Panc1 (cell line): ENCODE measurements at regions not wholly inside any gene's neighbourhood (a gene's known extent, or its start where the extent isn't known, plus 50 kb on each side); places are given as distances from the start of the nearest gene placed in this dataset.

Experiments used
- ATAC-seq: fragments of 200-7000 bp; cut with Tn5 transposase; 2 replicates; pipeline ENCODE4 v1.9.1; 2020; ENCODE audit warnings: mild to moderate bottlenecking, moderate library complexity
- BruUV-seq: library from RNA; stranded (reverse); fragments of 400-500 nt; replicated peaks from 2 replicates; lab custom pipeline; 2021; lab: Mats Ljungman, UMichigan
- CTCF ChIA-PET: fragments of 300-600 bp; sonication (Branson Sonifier 250); formaldehyde crosslinking; loops from one replicate; lab custom pipeline; 2022; ENCODE audit warnings: antibody characterized with exemption; lab: Charles Lee
- POLR2A ChIA-PET: fragments of 300-600 bp; sonication (Branson Sonifier 250); formaldehyde crosslinking; loops from one replicate; lab custom pipeline; 2022; ENCODE audit warnings: antibody characterized with exemption; lab: Charles Lee
- DNase-seq: peaks from one replicate; pipeline ENCODE4 v3.0.0-alpha.2; 2010; ENCODE audit warnings: low read depth, low spot score
- H3K27ac ChIP-seq: 2 replicates; pipeline ENCODE4 v1.5.1; 2011; ENCODE audit warnings: mild to moderate bottlenecking, low read length, inconsistent platforms
- H3K27me3 ChIP-seq: fragments of 200-500 bp; sonication (Bioruptor generic); 2 replicates; pipeline ENCODE4 v1.6.0; 2014; ENCODE audit warnings: low read length, inconsistent platforms; ENCODE audit not compliant: control insufficient read depth, insufficient read depth
- H3K36me3 ChIP-seq: fragments of 200-500 bp; sonication (Bioruptor generic); 2 replicates; pipeline ENCODE4 v1.5.1; 2014; ENCODE audit warnings: inconsistent platforms, mild to moderate bottlenecking, low read length, moderate library complexity; ENCODE audit not compliant: control insufficient read depth, insufficient read depth
- H3K4me1 ChIP-seq: 2 replicates; pipeline ENCODE4 v1.5.1; 2011; ENCODE audit warnings: inconsistent platforms, mild to moderate bottlenecking, low read length, moderate library complexity; ENCODE audit not compliant: control insufficient read depth, insufficient read depth
- H3K4me3 ChIP-seq, 2 experiments: 2 replicates each; pipeline ENCODE4 v1.5.1; 2011 to 2012; ENCODE audit warnings: low read depth in 2 of 2, low read length in 2 of 2, mild to moderate bottlenecking in 2 of 2, inconsistent platforms in 1 of 2, moderate library complexity in 1 of 2
- H3K9me3 ChIP-seq: fragments of 200-500 bp; sonication (Bioruptor generic); 2 replicates; pipeline ENCODE4 v1.5.1; 2014; ENCODE audit warnings: low read depth, mild to moderate bottlenecking, inconsistent platforms, low read length, moderate library complexity; ENCODE audit not compliant: control insufficient read depth, insufficient read depth
- POLR2AphosphoS5 ChIP-seq: IDR thresholded peaks from 2 replicates; pipeline ENCODE4 v1.6.1; 2012; ENCODE audit warnings: mild to moderate bottlenecking, low read depth, low read length, moderate library complexity
- SIN3A ChIP-seq: IDR thresholded peaks from 2 replicates; pipeline ENCODE4 v1.6.1; 2012; ENCODE audit warnings: low read depth, mild to moderate bottlenecking, low read length, moderate library complexity, borderline replicate concordance; ENCODE audit not compliant: insufficient read depth
- TCF7L2 ChIP-seq: IDR thresholded peaks from 2 replicates; pipeline ENCODE4 v1.6.1; 2011; ENCODE audit warnings: mild to moderate bottlenecking, low read depth, low read length, inconsistent platforms
- in situ Hi-C: cut with HindIII; loops from 2 replicates; pipeline ENCODE4 v1.10.0; 2016; ENCODE audit warnings: low sequenced_read_pairs, low pct_unique_long_range_greater_than_20kb
- intact Hi-C: fragments of 100-400 bp; cut with micrococcal nuclease; formaldehyde crosslinking; loops from one replicate; pipeline ENCODE4 v1.10.0; 2022; ENCODE audit not compliant: unreplicated experiment
- TF ChIP-seq, protein P1 (sequence below): fragments of 450-650 bp; IDR thresholded peaks from 2 replicates; pipeline ENCODE4 v1.5.1; 2017; ENCODE audit warnings: mild to moderate bottlenecking
- TF ChIP-seq, protein P2 (sequence below), 2 experiments: IDR thresholded peaks; 2 replicates each; pipeline ENCODE4 v1.6.1; 2011 to 2012; ENCODE audit warnings: low read depth in 2 of 2, control low read depth in 1 of 2, low read length in 1 of 2, mild to moderate bottlenecking in 1 of 2, moderate library complexity in 1 of 2; ENCODE audit not compliant: insufficient read depth in 1 of 2

DNA sequence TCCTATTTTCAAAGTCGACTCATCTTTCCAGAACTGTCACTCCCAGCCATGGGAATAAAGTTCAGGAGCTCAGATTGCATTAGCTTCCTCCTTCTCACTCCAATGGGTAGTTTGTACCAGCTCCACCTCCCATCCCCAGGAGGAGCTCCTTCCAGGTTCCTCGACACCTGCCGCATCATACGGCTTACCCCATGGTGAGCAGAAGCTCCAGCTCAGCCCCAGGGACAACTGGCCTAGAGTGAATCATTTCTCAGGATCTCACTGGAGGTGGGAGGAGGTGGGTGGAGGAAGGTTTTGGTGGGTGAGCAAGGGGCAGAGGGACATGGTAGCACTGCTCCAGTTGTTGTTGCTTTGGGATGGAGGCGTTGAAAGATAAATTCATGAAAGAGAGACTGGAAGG is 196.3 kb upstream of the PKDCC start:
- no peak for DNase-seq
- ATAC-seq = no peak
- in situ Hi-C loops (no loop called here), intact Hi-C loops (loop anchor here (10.0 kb wide), 1 partner anchor 383 kb away; no protein-coding TSS in a partner anchor)
- ChIA-PET CTCF (no interaction called here), POLR2A (no interaction called here)
- H3K27ac ChIP-seq = no peak overlapping the region
- no peaks in the 10 kb centered on the region; the same call in 1 of the 2 replicates for H3K27me3 ChIP-seq
- H3K4me3 ChIP-seq = no peak overlapping the region
- H3K4me1 ChIP-seq = no peaks in the 10 kb centered on the region
- no peaks in the 10 kb centered on the region for H3K9me3 ChIP-seq
- no TSS peak for BruUV-seq
- no peaks in the 10 kb centered on the region for H3K36me3 ChIP-seq
- TF ChIP-seq TCF7L2 (no peak), POLR2AphosphoS5 (no peak), SIN3A (no peak)
- TF ChIP-seq, protein P1, sequence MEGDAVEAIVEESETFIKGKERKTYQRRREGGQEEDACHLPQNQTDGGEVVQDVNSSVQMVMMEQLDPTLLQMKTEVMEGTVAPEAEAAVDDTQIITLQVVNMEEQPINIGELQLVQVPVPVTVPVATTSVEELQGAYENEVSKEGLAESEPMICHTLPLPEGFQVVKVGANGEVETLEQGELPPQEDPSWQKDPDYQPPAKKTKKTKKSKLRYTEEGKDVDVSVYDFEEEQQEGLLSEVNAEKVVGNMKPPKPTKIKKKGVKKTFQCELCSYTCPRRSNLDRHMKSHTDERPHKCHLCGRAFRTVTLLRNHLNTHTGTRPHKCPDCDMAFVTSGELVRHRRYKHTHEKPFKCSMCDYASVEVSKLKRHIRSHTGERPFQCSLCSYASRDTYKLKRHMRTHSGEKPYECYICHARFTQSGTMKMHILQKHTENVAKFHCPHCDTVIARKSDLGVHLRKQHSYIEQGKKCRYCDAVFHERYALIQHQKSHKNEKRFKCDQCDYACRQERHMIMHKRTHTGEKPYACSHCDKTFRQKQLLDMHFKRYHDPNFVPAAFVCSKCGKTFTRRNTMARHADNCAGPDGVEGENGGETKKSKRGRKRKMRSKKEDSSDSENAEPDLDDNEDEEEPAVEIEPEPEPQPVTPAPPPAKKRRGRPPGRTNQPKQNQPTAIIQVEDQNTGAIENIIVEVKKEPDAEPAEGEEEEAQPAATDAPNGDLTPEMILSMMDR = no peak
- TF ChIP-seq, protein P2, sequence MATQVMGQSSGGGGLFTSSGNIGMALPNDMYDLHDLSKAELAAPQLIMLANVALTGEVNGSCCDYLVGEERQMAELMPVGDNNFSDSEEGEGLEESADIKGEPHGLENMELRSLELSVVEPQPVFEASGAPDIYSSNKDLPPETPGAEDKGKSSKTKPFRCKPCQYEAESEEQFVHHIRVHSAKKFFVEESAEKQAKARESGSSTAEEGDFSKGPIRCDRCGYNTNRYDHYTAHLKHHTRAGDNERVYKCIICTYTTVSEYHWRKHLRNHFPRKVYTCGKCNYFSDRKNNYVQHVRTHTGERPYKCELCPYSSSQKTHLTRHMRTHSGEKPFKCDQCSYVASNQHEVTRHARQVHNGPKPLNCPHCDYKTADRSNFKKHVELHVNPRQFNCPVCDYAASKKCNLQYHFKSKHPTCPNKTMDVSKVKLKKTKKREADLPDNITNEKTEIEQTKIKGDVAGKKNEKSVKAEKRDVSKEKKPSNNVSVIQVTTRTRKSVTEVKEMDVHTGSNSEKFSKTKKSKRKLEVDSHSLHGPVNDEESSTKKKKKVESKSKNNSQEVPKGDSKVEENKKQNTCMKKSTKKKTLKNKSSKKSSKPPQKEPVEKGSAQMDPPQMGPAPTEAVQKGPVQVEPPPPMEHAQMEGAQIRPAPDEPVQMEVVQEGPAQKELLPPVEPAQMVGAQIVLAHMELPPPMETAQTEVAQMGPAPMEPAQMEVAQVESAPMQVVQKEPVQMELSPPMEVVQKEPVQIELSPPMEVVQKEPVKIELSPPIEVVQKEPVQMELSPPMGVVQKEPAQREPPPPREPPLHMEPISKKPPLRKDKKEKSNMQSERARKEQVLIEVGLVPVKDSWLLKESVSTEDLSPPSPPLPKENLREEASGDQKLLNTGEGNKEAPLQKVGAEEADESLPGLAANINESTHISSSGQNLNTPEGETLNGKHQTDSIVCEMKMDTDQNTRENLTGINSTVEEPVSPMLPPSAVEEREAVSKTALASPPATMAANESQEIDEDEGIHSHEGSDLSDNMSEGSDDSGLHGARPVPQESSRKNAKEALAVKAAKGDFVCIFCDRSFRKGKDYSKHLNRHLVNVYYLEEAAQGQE (IDR thresholded peaks at IDR 0.05; ENCODE audit: insufficient read depth in 1 of 2, low read depth in 2 of 2, low read length in 1 of 2) = no peak

DNA sequence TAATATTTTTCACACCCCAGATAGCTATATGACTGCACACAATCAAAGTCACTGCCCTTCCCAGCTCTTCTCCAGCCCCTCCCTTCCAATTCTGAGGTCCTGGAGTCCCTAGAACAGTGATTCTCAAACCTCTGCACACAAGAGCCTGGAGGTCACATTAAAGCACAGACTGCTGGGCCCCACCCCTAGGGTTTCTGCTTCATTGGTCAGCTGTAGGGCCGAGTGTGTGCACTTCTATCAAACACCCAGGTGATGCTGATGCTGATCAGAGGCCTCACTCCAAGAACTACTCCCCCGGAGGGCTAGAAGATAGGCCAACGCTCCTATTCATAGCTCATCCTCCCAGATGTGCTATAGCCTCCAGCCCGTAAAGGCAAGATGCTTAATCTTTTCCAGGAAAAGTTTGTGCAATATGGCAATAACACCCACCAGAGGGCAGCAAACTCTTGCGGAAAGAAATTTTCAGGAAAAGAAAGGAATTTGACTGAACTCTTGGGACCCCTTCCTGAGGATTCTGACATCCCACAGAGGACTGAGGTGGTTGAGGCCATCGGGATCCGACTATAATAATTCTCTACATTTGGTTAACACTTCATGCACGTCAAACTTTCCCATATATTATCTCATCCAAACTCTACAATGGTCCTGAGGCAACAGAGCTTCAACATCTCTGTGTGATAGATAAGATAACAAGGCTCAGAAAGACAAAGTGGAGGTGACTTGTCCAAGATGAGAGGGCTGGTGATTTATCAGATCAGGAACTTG is 194.2 kb upstream of the PKDCC start:
- BruUV-seq = no TSS peak
- intact Hi-C loops (loop anchor here (1.0 to 10.0 kb wide), 2 partner anchors 233 to 381 kb away; no protein-coding TSS in a partner anchor), in situ Hi-C loops (no loop called here)
- no peak for DNase-seq
- no peak overlapping the region for H3K4me3 ChIP-seq
- H3K4me1 ChIP-seq = no peaks in the 10 kb centered on the region
- no peak overlapping the region for H3K27ac ChIP-seq
- H3K9me3 ChIP-seq = no peaks in the 10 kb centered on the region
- no peaks in the 10 kb centered on the region for H3K36me3 ChIP-seq
- ATAC-seq = peak; percentile 73
- TF ChIP-seq, protein P1 = peak; percentile 84
- TF ChIP-seq POLR2AphosphoS5 = no peak
- H3K27me3 ChIP-seq = no peaks in the 10 kb centered on the region; the same call in 1 of the 2 replicates
- ChIA-PET CTCF (interaction anchor here (0.5 to 2.2 kb wide), 6 partner anchors 9 to 243 kb away, joined by 3 to 15 read pairs (median 5); no protein-coding TSS in a partner anchor), POLR2A (no interaction called here)
